Gastrocnemius medialis (tissue), 4 donors: ENCODE measurements at regions not wholly inside any gene's neighbourhood (a gene's known extent, or its start where the extent isn't known, plus 50 kb on each side); places are given as distances from the start of the nearest gene placed in this dataset.

Experiments
- ATAC-seq, 2 donors: fragments of 150-250 bp; one replicate each; pipeline ENCODE4 v1.9.1; 2016
- DNase-seq, 2 donors: peaks; one replicate each; pipeline ENCODE4 v3.0.0-alpha.2; 2019
- H3K27ac ChIP-seq, 4 donors: fragments of 200-600 bp; sonication (generic); 1 replicate in 1 of 4; 2 replicates in 3 of 4; pipeline ENCODE4 v1.5.1; 2016 to 2018; ENCODE audit warnings: mild to moderate bottlenecking in 2 of 4, moderate library complexity in 1 of 4
- H3K27me3 ChIP-seq, 3 donors: fragments of 200-600 bp; sonication (generic) in 2 of 3; 1 replicate in 1 of 3; 2 replicates in 2 of 3; pipeline versions ENCODE4 v1.5.1 to v1.6.0; 2016 to 2019; ENCODE audit warnings: mild to moderate bottlenecking in 1 of 3, moderate library complexity in 1 of 3
- H3K36me3 ChIP-seq, 2 donors: fragments of 200-600 bp; sonication (generic) in 1 of 2; one replicate each; pipeline ENCODE4 v1.5.1; 2017 to 2018
- H3K4me1 ChIP-seq, 2 donors: fragments of 200-600 bp; sonication (generic) in 1 of 2; one replicate each; pipeline ENCODE4 v1.5.1; 2016 to 2017; ENCODE audit warnings: mild to moderate bottlenecking in 2 of 2
- H3K4me3 ChIP-seq, 4 donors: fragments of 200-600 bp; sonication (generic) in 3 of 4; 1 replicate in 1 of 4; 2 replicates in 3 of 4; pipeline ENCODE4 v1.5.1; 2016 to 2019; ENCODE audit warnings: mild to moderate bottlenecking in 2 of 4
- H3K9me3 ChIP-seq, 3 donors: fragments of 200-600 bp; sonication (generic) in 2 of 3; 1 replicate in 1 of 3; 2 replicates in 2 of 3; pipeline ENCODE4 v1.5.1; 2016 to 2019
- CTCF ChIP-seq, 5 experiments: fragments of 450-650 bp in 3 of 5; fragments of 200-600 bp in 2 of 5; sonication (generic) in 2 of 5; IDR thresholded peaks in 4 of 5; conservative IDR thresholded peaks in 1 of 5; 1 replicate in 4 of 5; 2 replicates in 1 of 5; pipeline ENCODE4 v1.5.1; 2016 to 2019; ENCODE audit warnings: antibody characterized with exemption in 5 of 5, mild to moderate bottlenecking in 3 of 5, moderate library complexity in 3 of 5
- POLR2A ChIP-seq, 2 donors: fragments of 450-650 bp; IDR thresholded peaks; one replicate each; pipeline ENCODE4 v1.6.1; 2017; ENCODE audit warnings: antibody characterized with exemption in 2 of 2, mild to moderate bottlenecking in 2 of 2, moderate library complexity in 2 of 2
- in situ Hi-C, 4 donors: fragments of 200-750 bp; cut with MboI; loops; one replicate each; pipeline versions ENCODE4 v1.15.0 to v1.8.0; 2017; ENCODE audit warnings: low sequenced_read_pairs in 4 of 4
- intact Hi-C: fragments of 100-400 bp; cut with DNase I; formaldehyde crosslinking; loops from one replicate; pipeline ENCODE4 v1.15.1; 2023; ENCODE audit warnings: low total_unique reads

GRCh38 chr3:189519458-189519857, 111.7 kb upstream of the TP63 start:
- Histone ChIP-seq H3K27me3 (no peaks in the 10 kb centered on the region), H3K36me3 (no peaks in the 10 kb centered on the region), H3K27ac (no peak overlapping the region), H3K4me3 (no peak overlapping the region), H3K4me1 (no peaks in the 10 kb centered on the region), H3K9me3 (no peaks in the 10 kb centered on the region)
- DNase-seq (no peak), ATAC-seq (no peak)
- in situ Hi-C loops (no loop called here), intact Hi-C loops (no loop called here)
- TF ChIP-seq POLR2A (IDR thresholded peaks at IDR 0.05) = no peak
- TF ChIP-seq CTCF (IDR thresholded peaks at IDR 0.05 in 4 of 5, conservative IDR thresholded peaks at IDR 0.05 in 1 of 5) = no peak

GRCh38 chr3:189529468-189529867, 101.7 kb upstream of the TP63 start:
- DNase-seq (no peak), ATAC-seq (no peak)
- intact Hi-C loops (no loop called here), in situ Hi-C loops (no loop called here)
- no peaks in the 10 kb centered on the region for H3K4me1 ChIP-seq
- TF ChIP-seq POLR2A (IDR thresholded peaks at IDR 0.05) = no peak
- TF ChIP-seq CTCF (IDR thresholded peaks at IDR 0.05 in 4 of 5, conservative IDR thresholded peaks at IDR 0.05 in 1 of 5) = no peak
- H3K9me3 ChIP-seq = no peaks in the 10 kb centered on the region
- no peak overlapping the region for H3K4me3 ChIP-seq
- no peaks in the 10 kb centered on the region for H3K27me3 ChIP-seq
- no peak overlapping the region for H3K27ac ChIP-seq
- no peaks in the 10 kb centered on the region for H3K36me3 ChIP-seq

GRCh38 chr3:189529889-189530471, 101.2 kb upstream of the TP63 start:
- in situ Hi-C loops = no loop called here
- DNase-seq (no peak), ATAC-seq (no peak)
- Histone ChIP-seq H3K9me3 (no peaks in the 10 kb centered on the region), H3K27me3 (no peaks in the 10 kb centered on the region), H3K27ac (no peak overlapping the region), H3K4me3 (no peak overlapping the region), H3K4me1 (no peaks in the 10 kb centered on the region), H3K36me3 (no peaks in the 10 kb centered on the region)
- TF ChIP-seq CTCF (IDR thresholded peaks at IDR 0.05 in 4 of 5, conservative IDR thresholded peaks at IDR 0.05 in 1 of 5) (no peak), POLR2A (IDR thresholded peaks at IDR 0.05) (no peak)
- intact Hi-C loops = no loop called here

- no peaks in the 10 kb centered on the region for H3K9me3 ChIP-seq
- DNase-seq (no peak), ATAC-seq (no peak)
- intact Hi-C loops (no loop called here), in situ Hi-C loops (no loop called here)
- H3K4me3 ChIP-seq = no peak overlapping the region
- TF ChIP-seq CTCF (IDR thresholded peaks at IDR 0.05 in 4 of 5, conservative IDR thresholded peaks at IDR 0.05 in 1 of 5) = no peak
- no peak for TF ChIP-seq POLR2A (IDR thresholded peaks at IDR 0.05)
- H3K4me1 ChIP-seq = no peaks in the 10 kb centered on the region
- no peaks in the 10 kb centered on the region for H3K27me3 ChIP-seq
- H3K36me3 ChIP-seq = no peaks in the 10 kb centered on the region
- no peak overlapping the region for H3K27ac ChIP-seq
These were observed 100.4 kb upstream of the TP63 start for GRCh38 chr3:189530822-189531221.

GRCh38 chr3:189531271-189531670, 99.9 kb upstream of the TP63 start:
- ATAC-seq (no peak), DNase-seq (no peak)
- Histone ChIP-seq H3K4me3 (no peak overlapping the region), H3K27ac (no peak overlapping the region), H3K27me3 (no peaks in the 10 kb centered on the region), H3K9me3 (no peaks in the 10 kb centered on the region), H3K4me1 (no peaks in the 10 kb centered on the region), H3K36me3 (no peaks in the 10 kb centered on the region)
- TF ChIP-seq CTCF (IDR thresholded peaks at IDR 0.05 in 4 of 5, conservative IDR thresholded peaks at IDR 0.05 in 1 of 5) = no peak
- TF ChIP-seq POLR2A (IDR thresholded peaks at IDR 0.05) = no peak
- in situ Hi-C loops = no loop called here
- intact Hi-C loops = no loop called here
